HepG2 (cell line): ENCODE measurements at regions not wholly inside any gene's neighbourhood (a gene's known extent, or its start where the extent isn't known, plus 50 kb on each side); places are given as distances from the start of the nearest gene placed in this dataset.
"Not testable (repeated sequence)": the region's sequence is repeated elsewhere in the genome, so short reads cannot be mapped to it uniquely, and the experiment has no call there.

Source experiments
- ETV6 ChIP-seq: sonication (generic); formaldehyde crosslinking; conservative IDR thresholded peaks from 2 replicates; pipeline ENCODE4 v1.4.0; 2020; ENCODE audit warnings: missing genetic modification reagents
- ZNF205 ChIP-seq: IDR thresholded peaks from 2 replicates; pipeline ENCODE4 v1.6.1; 2018; ENCODE audit warnings: missing biosample characterization, missing genetic modification reagents
- TF ChIP-seq, protein P1 (sequence below): sonication (generic); formaldehyde crosslinking; IDR thresholded peaks from 2 replicates; pipeline ENCODE4 v1.8.0; 2022; ENCODE audit warnings: missing genetic modification reagents, mild to moderate bottlenecking, inconsistent platforms, borderline replicate concordance

DNA sequence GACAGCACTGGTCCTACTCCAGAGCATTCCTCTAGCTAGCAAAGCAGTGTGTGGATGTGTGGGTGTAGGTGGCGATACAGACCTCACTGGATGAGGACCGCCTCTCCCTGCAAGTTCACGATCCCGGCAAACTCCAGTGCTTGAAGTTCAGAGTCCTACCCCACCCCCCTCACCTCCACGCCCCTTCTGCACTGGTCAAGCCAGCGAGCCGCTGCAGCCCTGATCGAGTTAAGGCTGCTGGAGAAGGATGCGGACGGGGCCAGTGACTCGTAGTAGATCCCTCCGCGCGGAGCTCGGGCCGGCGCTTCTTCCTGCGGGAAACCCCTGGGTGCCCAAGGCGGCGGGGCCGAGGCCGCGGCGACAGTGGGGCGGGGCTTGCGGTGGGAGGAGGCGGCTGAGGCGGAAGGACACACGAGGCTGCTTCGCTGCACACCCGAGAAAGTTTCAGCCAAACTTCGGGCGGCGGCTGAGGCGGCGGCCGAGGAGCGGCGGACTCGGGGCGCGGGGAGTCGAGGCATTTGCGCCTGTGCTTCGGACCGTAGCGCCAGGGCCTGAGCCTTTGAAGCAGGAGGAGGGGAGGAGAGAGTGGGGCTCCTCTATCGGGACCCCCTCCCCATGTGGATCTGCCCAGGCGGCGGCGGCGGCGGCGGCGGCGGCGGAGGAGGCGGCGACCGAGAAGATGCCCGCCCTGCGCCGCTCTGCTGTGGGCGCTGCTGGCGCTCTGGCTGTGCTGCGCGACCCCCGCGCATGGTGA lies 84.5 kb upstream of the NBPF19 start:
- not testable (repeated sequence) for TF ChIP-seq ZNF205; ETV6 (CRISPR knock-in tag)
- TF ChIP-seq, protein P1, sequence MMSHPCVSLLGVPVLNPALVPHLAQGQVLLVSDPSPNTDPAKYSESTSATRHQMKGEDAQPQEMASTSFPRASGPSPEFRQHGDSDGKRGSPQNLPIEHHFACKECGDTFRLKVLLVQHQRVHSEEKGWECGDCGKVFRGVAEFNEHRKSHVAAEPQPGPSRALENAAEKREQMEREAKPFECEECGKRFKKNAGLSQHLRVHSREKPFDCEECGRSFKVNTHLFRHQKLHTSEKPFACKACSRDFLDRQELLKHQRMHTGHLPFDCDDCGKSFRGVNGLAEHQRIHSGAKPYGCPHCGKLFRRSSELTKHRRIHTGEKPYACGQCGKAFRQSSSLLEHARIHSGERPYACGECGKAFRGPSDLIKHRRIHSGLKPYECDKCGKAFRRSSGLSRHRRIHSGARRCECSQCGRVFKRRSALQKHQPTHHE (CRISPR knock-in tag) = not testable (repeated sequence)
